GM18907 (cell line): ENCODE measurements at regions not wholly inside any gene's neighbourhood (a gene's known extent, or its start where the extent isn't known, plus 50 kb on each side); places are given as distances from the start of the nearest gene placed in this dataset.

Source experiments
- ATAC-seq: cut with Tn5 transposase; IDR thresholded peaks from one replicate; pipeline ENCODE4 v1.9.1; 2021; ENCODE audit warnings: mild to moderate bottlenecking, moderate library complexity; ENCODE audit not compliant: unreplicated experiment

DNA sequence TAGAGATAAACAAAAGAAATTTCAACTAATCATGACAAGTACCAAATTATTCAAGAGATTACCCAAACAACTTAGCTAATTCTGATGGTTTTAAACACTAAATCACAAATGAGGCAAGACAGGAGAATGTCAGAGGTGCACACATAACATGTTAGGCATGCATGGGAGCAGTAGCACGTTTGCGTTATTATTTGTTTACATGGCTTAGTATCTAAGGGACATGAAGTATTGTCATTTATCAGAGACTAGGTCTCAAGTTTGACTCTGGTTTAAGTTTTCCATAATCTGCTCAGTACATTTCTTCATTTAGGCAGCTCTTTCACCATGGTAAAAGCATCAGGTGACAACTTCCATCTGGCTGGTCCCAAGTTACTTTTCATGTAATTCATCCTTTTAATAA is 244.1 kb upstream of the TNC start:
- no peak for ATAC-seq

GRCh38 chr9:115362640-115363039 is 244.7 kb upstream of the TNC start:
- no peak for ATAC-seq

DNA sequence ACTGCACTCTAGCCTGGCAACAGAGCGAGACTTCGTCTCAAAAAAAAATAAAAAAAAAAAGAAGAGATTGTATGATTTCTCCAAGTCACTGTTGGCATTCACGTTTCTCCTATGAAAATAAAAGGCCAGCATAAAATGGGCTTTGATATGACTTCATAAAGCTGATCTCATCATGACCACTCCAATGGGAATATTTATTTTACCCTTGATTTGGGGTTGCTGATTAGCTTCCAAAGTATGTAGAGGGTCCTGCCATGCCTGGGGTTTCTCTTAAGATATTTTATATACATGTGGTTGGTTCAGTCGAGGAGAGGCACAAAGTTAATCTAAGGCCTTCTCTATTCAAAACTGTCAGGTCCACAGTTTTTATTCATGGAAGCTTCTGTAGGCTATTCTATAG is 247.0 kb upstream of the TNC start:
- ATAC-seq: no peak

DNA sequence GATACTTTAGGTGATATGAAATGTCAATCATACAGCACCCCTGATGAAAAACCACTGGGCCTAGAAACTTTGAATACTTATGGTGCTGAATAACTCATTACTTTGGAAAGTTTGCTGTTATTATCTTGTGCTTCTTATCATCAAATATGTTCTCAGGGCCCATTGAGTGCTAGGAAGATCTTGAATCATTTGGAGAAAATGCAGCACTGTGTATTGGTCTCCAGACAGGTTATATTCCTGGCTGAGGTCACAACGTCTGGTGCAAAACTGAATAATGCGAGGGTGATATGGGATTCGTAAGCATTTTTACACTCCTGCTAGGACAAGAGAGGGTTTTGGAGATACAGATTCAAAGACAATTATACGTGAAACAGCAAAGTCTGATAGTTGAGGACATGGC is 249.4 kb upstream of the TNC start:
- ATAC-seq: no peak

GRCh38 chr9:115367780-115368525 is 250.0 kb upstream of the TNC start:
- no peak for ATAC-seq

GRCh38 chr9:115369322-115369957 is 251.5 kb upstream of the TNC start:
- ATAC-seq: no peak

- peak; percentile 98 for ATAC-seq
Measured at GRCh38 chr9:115373000-115373709, 255.2 kb upstream of the TNC start.

GRCh38 chr9:115373710-115374045 is 255.7 kb upstream of the TNC start:
- ATAC-seq: peak; percentile 19

DNA sequence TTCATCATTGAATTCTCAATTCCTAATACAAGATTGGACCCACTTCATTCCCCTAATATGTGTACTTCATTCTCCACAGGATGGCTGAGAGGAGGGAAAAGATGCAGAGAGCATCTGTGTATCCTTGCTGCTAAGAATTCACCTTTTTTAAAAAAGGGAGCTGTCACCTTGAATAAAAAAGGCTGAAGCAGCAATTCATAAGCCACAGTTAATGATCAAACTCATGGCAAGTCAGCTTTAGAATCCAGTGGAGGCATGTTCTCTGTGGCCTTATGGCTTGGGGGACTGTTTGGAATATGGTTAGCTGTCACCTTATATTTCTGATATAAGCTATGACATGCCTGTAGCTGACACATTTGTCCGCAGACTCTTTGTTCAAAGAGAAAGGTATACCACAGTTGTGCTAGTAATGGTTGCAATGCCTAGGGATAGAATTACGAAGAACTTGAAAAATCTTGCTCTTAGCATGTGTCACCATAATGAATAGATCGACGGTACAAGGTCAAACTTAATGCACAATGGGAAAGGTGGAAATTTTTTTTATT is 256.8 kb upstream of the TNC start:
- ATAC-seq: no peak

DNA sequence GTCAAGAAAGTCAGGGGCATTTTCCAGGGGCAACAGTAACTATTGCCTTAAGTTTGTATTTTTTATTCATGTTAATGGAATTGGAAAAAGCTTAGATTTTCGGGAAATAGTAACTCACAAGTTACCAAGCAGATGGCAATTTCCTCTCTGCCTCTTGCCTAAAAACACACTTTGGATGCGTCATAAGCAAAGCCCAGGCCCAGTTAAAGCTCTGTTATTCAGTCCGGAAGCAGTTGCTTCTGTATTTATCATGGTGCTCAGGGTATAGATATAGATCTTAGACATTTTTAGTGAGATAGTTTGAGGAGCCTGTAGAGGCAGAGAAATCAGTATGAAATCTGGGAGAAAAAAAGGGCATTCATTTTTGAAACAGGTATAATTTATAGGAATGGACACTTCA is 260.3 kb upstream of the TNC start:
- ATAC-seq: no peak

DNA sequence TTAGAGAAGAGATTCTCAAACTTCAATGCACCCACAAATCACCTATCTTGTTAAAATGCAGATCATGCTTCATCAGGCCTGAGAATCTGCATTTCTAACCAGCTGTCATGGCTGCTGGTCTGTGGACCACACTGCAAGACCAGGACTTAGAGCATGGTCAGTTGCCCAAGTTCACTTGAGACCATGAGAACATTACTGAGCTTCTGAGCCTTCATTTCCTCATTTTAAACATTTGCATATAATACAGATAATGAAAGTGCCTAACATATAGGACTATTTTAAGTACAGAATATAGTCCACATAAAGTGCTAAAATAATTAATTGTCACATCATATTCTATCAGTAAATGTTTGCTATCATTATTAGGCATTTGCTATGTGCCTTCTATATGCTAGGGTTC is 260.8 kb upstream of the TNC start:
- ATAC-seq: no peak

GRCh38 chr9:115379719-115380118 is 261.8 kb upstream of the TNC start:
- no peak for ATAC-seq

GRCh38 chr9:115382865-115383264 is 264.9 kb upstream of the TNC start:
- ATAC-seq: no peak

- no peak for ATAC-seq
Measured at GRCh38 chr9:115385383-115386122, 267.6 kb upstream of the TNC start.

- ATAC-seq: no peak
Measured at GRCh38 chr9:115386963-115387770, 269.2 kb upstream of the TNC start.

- no peak for ATAC-seq
Measured at GRCh38 chr9:115391168-115391825, 273.3 kb upstream of the TNC start.

GRCh38 chr9:115393976-115394775 is 276.2 kb upstream of the TNC start:
- ATAC-seq: no peak

- no peak for ATAC-seq
Measured at GRCh38 chr9:115395511-115396021, 277.6 kb upstream of the TNC start.

DNA sequence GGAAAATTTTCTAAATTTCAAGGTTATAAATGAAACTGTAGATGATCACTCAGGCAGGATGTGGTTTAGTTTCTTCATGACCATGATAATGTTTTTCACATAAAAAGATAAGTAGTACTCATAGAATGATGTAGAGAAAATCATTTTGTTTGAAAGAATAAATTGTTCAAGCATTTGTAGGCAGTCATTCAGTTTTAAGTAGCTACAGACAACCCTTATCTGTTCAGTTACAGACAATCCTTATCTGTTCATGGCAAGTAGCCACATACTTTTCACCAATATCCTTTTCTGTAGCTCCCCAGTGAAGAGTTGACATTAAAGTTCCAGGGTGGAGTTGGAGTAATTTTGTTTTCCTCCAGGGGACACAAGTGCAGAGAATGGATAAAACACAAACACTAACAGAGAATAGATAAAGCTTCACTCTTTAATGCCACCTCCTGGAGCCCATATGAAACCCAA is 278.1 kb upstream of the TNC start:
- ATAC-seq: no peak
